A549 (cell line): ENCODE measurements at regions not wholly inside any gene's neighbourhood (a gene's known extent, or its start where the extent isn't known, plus 50 kb on each side); places are given as distances from the start of the nearest gene placed in this dataset.

Experiments
- ATAC-seq, 2 experiments: fragments of 200-7000 bp in 1 of 2; fragments of >200 bp in 1 of 2; cut with Nextera tagmentation in 1 of 2; cut with Tn5 transposase in 1 of 2; 3 replicates each; pipeline versions ENCODE4 v1.8.0 to v1.9.1; 2018 to 2020; ENCODE audit warnings: mild to moderate bottlenecking in 1 of 2, moderate library complexity in 1 of 2
- CTCF ChIA-PET: fragments of 300-600 bp; sonication (Branson Sonifier 250); formaldehyde crosslinking; extraction: SDS; loops from one replicate; lab custom pipeline; 2021; ENCODE audit warnings: antibody characterized with exemption, inconsistent platforms; lab: Yijun Ruan, JAX
- POLR2A ChIA-PET: fragments of 350-600 bp; formaldehyde crosslinking; extraction: SDS; loops from one replicate; lab custom pipeline; 2021; ENCODE audit warnings: antibody characterized with exemption, inconsistent platforms; lab: Yijun Ruan, JAX
- DNase-seq, 2 experiments: peaks; one replicate each; pipeline versions ENCODE4 v3.0.0 to v3.0.0-alpha.2; 2011 to 2016; ENCODE audit warnings: low read depth in 1 of 2, low spot score in 1 of 2
- FAIRE-seq: peaks from 2 replicates; lab custom pipeline; 2011; peaks lifted over from hg19 to GRCh38; lab: Jason Lieb, UNC
- H3K27ac ChIP-seq, 2 experiments: fragments of >200 bp; sonication (Bioruptor Twin); formaldehyde crosslinking; 3 replicates each; pipeline ENCODE4 v1.5.1; 2016 to 2017
- H3K4me1 ChIP-seq: fragments of >200 bp; sonication (Bioruptor Twin); formaldehyde crosslinking; 3 replicates; pipeline ENCODE4 v1.6.1; 2016
- H3K4me2 ChIP-seq: fragments of >200 bp; sonication (Bioruptor Twin); formaldehyde crosslinking; 3 replicates; pipeline ENCODE4 v1.6.1; 2016
- H3K4me3 ChIP-seq: fragments of >200 bp; sonication (Bioruptor Twin); formaldehyde crosslinking; 3 replicates; pipeline ENCODE4 v1.5.1; 2016
- H3K9me3 ChIP-seq: fragments of >200 bp; sonication (Bioruptor Twin); formaldehyde crosslinking; 3 replicates; pipeline ENCODE4 v1.6.1; 2016
- BHLHE40 ChIP-seq: IDR thresholded peaks from 2 replicates; pipeline ENCODE4 v1.6.1; 2012; ENCODE audit warnings: low read depth, low read length, inconsistent platforms
- CBX2 ChIP-seq: fragments of 200-600 bp; sonication (generic); IDR thresholded peaks from 2 replicates; pipeline ENCODE4 v1.6.1; 2016; ENCODE audit warnings: low read depth, mild to moderate bottlenecking, borderline replicate concordance
- CBX8 ChIP-seq: fragments of 200-600 bp; sonication (generic); IDR thresholded peaks from 2 replicates; pipeline ENCODE4 v1.6.1; 2016
- CHD2 ChIP-seq: fragments of 150-350 bp; IDR thresholded peaks from 2 replicates; pipeline ENCODE4 v1.6.1; 2014; ENCODE audit warnings: low read length; ENCODE audit not compliant: partially characterized antibody
- EHMT2 ChIP-seq: fragments of 200-600 bp; sonication (generic); IDR thresholded peaks from 2 replicates; pipeline ENCODE4 v1.6.1; 2016; ENCODE audit warnings: antibody characterized with exemption, low read depth, mild to moderate bottlenecking, moderate library complexity
- FOXS1 ChIP-seq: fragments of 250-450 bp; sonication (Bioruptor Pico); IDR thresholded peaks from 2 replicates; pipeline ENCODE4 v1.5.0; 2020; ENCODE audit warnings: mild to moderate bottlenecking, moderate library complexity
- HDAC2 ChIP-seq: fragments of 200-600 bp; sonication (generic); IDR thresholded peaks from 2 replicates; pipeline ENCODE4 v1.6.1; 2016
- HES2 ChIP-seq: fragments of >200 bp; sonication (Bioruptor Twin); formaldehyde crosslinking; IDR thresholded peaks from 2 replicates; pipeline ENCODE4 v1.6.1; 2016
- HEYL ChIP-seq: fragments of 250-450 bp; sonication (Bioruptor Pico); IDR thresholded peaks from 2 replicates; pipeline ENCODE4 v1.8.0; 2021; ENCODE audit warnings: mild to moderate bottlenecking, moderate library complexity
- JUN ChIP-seq, 2 experiments: fragments of >200 bp; sonication (Bioruptor Twin); formaldehyde crosslinking; IDR thresholded peaks; 2 replicates in 1 of 2; 3 replicates in 1 of 2; pipeline ENCODE4 v1.6.1; 2016 to 2017
- JUNB ChIP-seq: fragments of >200 bp; sonication (Bioruptor Twin); formaldehyde crosslinking; IDR thresholded peaks from 2 replicates; pipeline ENCODE4 v1.6.1; 2016
- KDM5A ChIP-seq: fragments of 200-600 bp; sonication (generic); IDR thresholded peaks from 2 replicates; pipeline ENCODE4 v1.6.1; 2016; ENCODE audit warnings: antibody characterized with exemption, mild to moderate bottlenecking
- MAFK ChIP-seq: fragments of 450-650 bp; IDR thresholded peaks from 2 replicates; pipeline ENCODE4 v1.6.1; 2014; ENCODE audit not compliant: partially characterized antibody
- MAZ ChIP-seq: fragments of 150-350 bp; IDR thresholded peaks from 2 replicates; pipeline ENCODE4 v1.6.1; 2014; ENCODE audit warnings: antibody characterized with exemption, low read depth, low read length, borderline replicate concordance
- NFE2L2 ChIP-seq: fragments of 150-350 bp; conservative IDR thresholded peaks from 2 replicates; pipeline ENCODE4 v1.6.1; 2014; ENCODE audit warnings: low read length
- POLR2A ChIP-seq: IDR thresholded peaks from 2 replicates; pipeline ENCODE4 v1.6.1; 2012; ENCODE audit warnings: mild to moderate bottlenecking, low read length
- POLR2AphosphoS2 ChIP-seq: conservative IDR thresholded peaks from 2 replicates; pipeline ENCODE4 v1.6.1; 2012; ENCODE audit warnings: low read length, improper control_type of control experiment, inconsistent platforms
- SMC3 ChIP-seq: fragments of >200 bp; sonication (Bioruptor Twin); formaldehyde crosslinking; IDR thresholded peaks from 3 replicates; pipeline ENCODE4 v1.6.1; 2018; ENCODE audit warnings: inconsistent platforms
- TFCP2L1 ChIP-seq: fragments of 250-450 bp; sonication (Bioruptor Pico); IDR thresholded peaks from 2 replicates; pipeline ENCODE4 v1.5.0; 2021; ENCODE audit warnings: mild to moderate bottlenecking
- ZC3H11A ChIP-seq: fragments of 450-650 bp; IDR thresholded peaks from 2 replicates; pipeline ENCODE4 v1.6.1; 2014; ENCODE audit warnings: antibody characterized with exemption, mild to moderate bottlenecking
- ZFP36 ChIP-seq: fragments of 450-650 bp; IDR thresholded peaks from 2 replicates; pipeline ENCODE4 v1.6.1; 2014; ENCODE audit warnings: borderline replicate concordance; ENCODE audit not compliant: partially characterized antibody
- WGBS: methylation state at CpG from one replicate; pipeline ENCODE4 v1.1.6; 2017; ENCODE audit errors: missing lambda C conversion rate; 5-methylcytosine and 5-hydroxymethylcytosine counted together
- TF ChIP-seq, protein P1 (sequence below): fragments of >200 bp; sonication (Bioruptor Twin); formaldehyde crosslinking; IDR thresholded peaks from 3 replicates; pipeline ENCODE4 v1.5.1; 2016
- TF ChIP-seq, protein P2 (sequence below): fragments of 150-350 bp; IDR thresholded peaks from 2 replicates; pipeline ENCODE4 v1.6.1; 2014; ENCODE audit warnings: low read depth, mild to moderate bottlenecking, low read length
- TF ChIP-seq, protein P3 (sequence below): IDR thresholded peaks from 2 replicates; pipeline ENCODE4 v1.6.1; 2012
- TF ChIP-seq, protein P4 (sequence below): fragments of >200 bp; sonication (Bioruptor Twin); formaldehyde crosslinking; IDR thresholded peaks from 3 replicates; pipeline ENCODE4 v1.6.1; 2016

GRCh38 chr2:147197754-147198483 is 646.9 kb upstream of the ACVR2A start:
- Histone ChIP-seq H3K9me3 (no peaks in the 10 kb centered on the region), H3K4me1 (no peaks in the 10 kb centered on the region), H3K4me3 (no peak overlapping the region), H3K4me2 (no peak overlapping the region), H3K27ac (no peak overlapping the region)
- FAIRE-seq (no peak), ATAC-seq (no peak), DNase-seq (no peak)
- CTCF ChIA-PET: no interaction called here
- POLR2A ChIA-PET: no interaction called here
- 27% methylated on average over 8 of the region's 8 CpGs for WGBS
- TF ChIP-seq POLR2AphosphoS2: no peak
- TF ChIP-seq SMC3: no peak
- TF ChIP-seq ZC3H11A: no peak
- TF ChIP-seq EHMT2: no peak
- TF ChIP-seq CHD2: no peak
- no peak for TF ChIP-seq HEYL (CRISPR knock-in tag)
- TF ChIP-seq JUN (IDR thresholded peaks at IDR 0.05): no peak
- TF ChIP-seq CBX2: no peak
- TF ChIP-seq, protein P1, sequence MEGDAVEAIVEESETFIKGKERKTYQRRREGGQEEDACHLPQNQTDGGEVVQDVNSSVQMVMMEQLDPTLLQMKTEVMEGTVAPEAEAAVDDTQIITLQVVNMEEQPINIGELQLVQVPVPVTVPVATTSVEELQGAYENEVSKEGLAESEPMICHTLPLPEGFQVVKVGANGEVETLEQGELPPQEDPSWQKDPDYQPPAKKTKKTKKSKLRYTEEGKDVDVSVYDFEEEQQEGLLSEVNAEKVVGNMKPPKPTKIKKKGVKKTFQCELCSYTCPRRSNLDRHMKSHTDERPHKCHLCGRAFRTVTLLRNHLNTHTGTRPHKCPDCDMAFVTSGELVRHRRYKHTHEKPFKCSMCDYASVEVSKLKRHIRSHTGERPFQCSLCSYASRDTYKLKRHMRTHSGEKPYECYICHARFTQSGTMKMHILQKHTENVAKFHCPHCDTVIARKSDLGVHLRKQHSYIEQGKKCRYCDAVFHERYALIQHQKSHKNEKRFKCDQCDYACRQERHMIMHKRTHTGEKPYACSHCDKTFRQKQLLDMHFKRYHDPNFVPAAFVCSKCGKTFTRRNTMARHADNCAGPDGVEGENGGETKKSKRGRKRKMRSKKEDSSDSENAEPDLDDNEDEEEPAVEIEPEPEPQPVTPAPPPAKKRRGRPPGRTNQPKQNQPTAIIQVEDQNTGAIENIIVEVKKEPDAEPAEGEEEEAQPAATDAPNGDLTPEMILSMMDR: no peak
- TF ChIP-seq HDAC2: no peak
- TF ChIP-seq TFCP2L1: no peak
- TF ChIP-seq, protein P2, sequence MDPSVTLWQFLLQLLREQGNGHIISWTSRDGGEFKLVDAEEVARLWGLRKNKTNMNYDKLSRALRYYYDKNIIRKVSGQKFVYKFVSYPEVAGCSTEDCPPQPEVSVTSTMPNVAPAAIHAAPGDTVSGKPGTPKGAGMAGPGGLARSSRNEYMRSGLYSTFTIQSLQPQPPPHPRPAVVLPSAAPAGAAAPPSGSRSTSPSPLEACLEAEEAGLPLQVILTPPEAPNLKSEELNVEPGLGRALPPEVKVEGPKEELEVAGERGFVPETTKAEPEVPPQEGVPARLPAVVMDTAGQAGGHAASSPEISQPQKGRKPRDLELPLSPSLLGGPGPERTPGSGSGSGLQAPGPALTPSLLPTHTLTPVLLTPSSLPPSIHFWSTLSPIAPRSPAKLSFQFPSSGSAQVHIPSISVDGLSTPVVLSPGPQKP: no peak
- TF ChIP-seq HES2: no peak
- no peak for TF ChIP-seq POLR2A
- no peak for TF ChIP-seq BHLHE40
- no peak for TF ChIP-seq JUNB

GRCh38 chr2:147182260-147182659 is 662.6 kb upstream of the ACVR2A start:
- no peak overlapping the region for H3K27ac ChIP-seq
- no peak for TF ChIP-seq TFCP2L1
- no peak for ATAC-seq
- no peak for FAIRE-seq
- no peaks in the 10 kb centered on the region; the same call in 1 of the 3 replicates for H3K9me3 ChIP-seq
- DNase-seq: no peak
- CTCF ChIA-PET: no interaction called here
- H3K4me3 ChIP-seq: no peak overlapping the region
- no peak overlapping the region for H3K4me2 ChIP-seq
- 0% methylated on average over 3 of the region's 4 CpGs for WGBS
- POLR2A ChIA-PET: no interaction called here
- no peaks in the 10 kb centered on the region for H3K4me1 ChIP-seq

- Histone ChIP-seq H3K9me3 (no peaks in the 10 kb centered on the region; the same call in 1 of the 3 replicates), H3K27ac (no peak overlapping the region)
- CTCF ChIA-PET: no interaction called here
- 0% methylated on average over 2 of the region's 2 CpGs for WGBS
- no peak for ATAC-seq
- TF ChIP-seq BHLHE40 (no peak), NFE2L2 (no peak), ZFP36 (no peak), CBX8 (no peak), HEYL (CRISPR knock-in tag) (no peak), EHMT2 (no peak), FOXS1 (CRISPR knock-in tag) (no peak), ZC3H11A (no peak), MAFK (no peak), MAZ (no peak), KDM5A (no peak)
- TF ChIP-seq, protein P3, sequence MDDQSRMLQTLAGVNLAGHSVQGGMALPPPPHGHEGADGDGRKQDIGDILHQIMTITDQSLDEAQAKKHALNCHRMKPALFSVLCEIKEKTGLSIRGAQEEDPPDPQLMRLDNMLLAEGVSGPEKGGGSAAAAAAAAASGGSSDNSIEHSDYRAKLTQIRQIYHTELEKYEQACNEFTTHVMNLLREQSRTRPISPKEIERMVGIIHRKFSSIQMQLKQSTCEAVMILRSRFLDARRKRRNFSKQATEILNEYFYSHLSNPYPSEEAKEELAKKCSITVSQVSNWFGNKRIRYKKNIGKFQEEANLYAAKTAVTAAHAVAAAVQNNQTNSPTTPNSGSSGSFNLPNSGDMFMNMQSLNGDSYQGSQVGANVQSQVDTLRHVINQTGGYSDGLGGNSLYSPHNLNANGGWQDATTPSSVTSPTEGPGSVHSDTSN: no peak
- TF ChIP-seq, protein P4, sequence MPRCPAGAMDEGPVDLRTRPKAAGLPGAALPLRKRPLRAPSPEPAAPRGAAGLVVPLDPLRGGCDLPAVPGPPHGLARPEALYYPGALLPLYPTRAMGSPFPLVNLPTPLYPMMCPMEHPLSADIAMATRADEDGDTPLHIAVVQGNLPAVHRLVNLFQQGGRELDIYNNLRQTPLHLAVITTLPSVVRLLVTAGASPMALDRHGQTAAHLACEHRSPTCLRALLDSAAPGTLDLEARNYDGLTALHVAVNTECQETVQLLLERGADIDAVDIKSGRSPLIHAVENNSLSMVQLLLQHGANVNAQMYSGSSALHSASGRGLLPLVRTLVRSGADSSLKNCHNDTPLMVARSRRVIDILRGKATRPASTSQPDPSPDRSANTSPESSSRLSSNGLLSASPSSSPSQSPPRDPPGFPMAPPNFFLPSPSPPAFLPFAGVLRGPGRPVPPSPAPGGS: no peak
- TF ChIP-seq, protein P2: no peak
- TF ChIP-seq, all 56 proteins: peak for 0
- no peak overlapping the region for H3K4me3 ChIP-seq
- H3K4me1 ChIP-seq: no peaks in the 10 kb centered on the region
- DNase-seq: no peak
- no peak overlapping the region for H3K4me2 ChIP-seq
- POLR2A ChIA-PET: interaction anchor here (0.6 kb wide), 1 partner anchor 408 kb away, joined by 4 read pairs; no protein-coding TSS in a partner anchor
- no peak for FAIRE-seq
Measured at GRCh38 chr2:147181351-147182029, 663.3 kb upstream of the ACVR2A start.
